HepG2 (cell line): ENCODE measurements at regions not wholly inside any gene's neighbourhood (a gene's known extent, or its start where the extent isn't known, plus 50 kb on each side); places are given as distances from the start of the nearest gene placed in this dataset.

Experiments
- CBFB ChIP-seq: sonication (generic); formaldehyde crosslinking; IDR thresholded peaks from 2 replicates; pipeline ENCODE4 v1.4.0; 2020; ENCODE audit warnings: missing genetic modification reagents
- ETV5 ChIP-seq: IDR thresholded peaks from 2 replicates; pipeline ENCODE4 v1.6.1; 2018; ENCODE audit warnings: missing biosample characterization, missing genetic modification reagents, inconsistent platforms, borderline replicate concordance
- FOXK1 ChIP-seq: sonication (generic); formaldehyde crosslinking; IDR thresholded peaks from 2 replicates; pipeline ENCODE4 v1.4.0; 2020; ENCODE audit warnings: low read depth, missing genetic modification reagents, borderline replicate concordance
- MZF1 ChIP-seq: sonication (generic); formaldehyde crosslinking; IDR thresholded peaks from 2 replicates; pipeline ENCODE4 v1.8.1; 2023; ENCODE audit warnings: mild to moderate bottlenecking, missing genetic modification reagents, borderline replicate concordance
- SNRNP70 ChIP-seq: fragments of 200-400 bp; formaldehyde crosslinking; IDR thresholded peaks from 2 replicates; pipeline ENCODE4 v1.6.1; 2017; ENCODE audit warnings: mild to moderate bottlenecking, low read depth, low read length, moderate library complexity
- TF ChIP-seq, protein P1 (sequence below): sonication (generic); formaldehyde crosslinking; IDR thresholded peaks from 2 replicates; pipeline ENCODE4 v1.5.0; 2020; ENCODE audit warnings: mild to moderate bottlenecking, missing genetic modification reagents, moderate library complexity

- TF ChIP-seq SNRNP70 (no peak), CBFB (CRISPR knock-in tag) (no peak), MZF1 (no peak), ETV5 (CRISPR knock-in tag) (no peak), FOXK1 (CRISPR knock-in tag) (no peak)
- TF ChIP-seq, protein P1, sequence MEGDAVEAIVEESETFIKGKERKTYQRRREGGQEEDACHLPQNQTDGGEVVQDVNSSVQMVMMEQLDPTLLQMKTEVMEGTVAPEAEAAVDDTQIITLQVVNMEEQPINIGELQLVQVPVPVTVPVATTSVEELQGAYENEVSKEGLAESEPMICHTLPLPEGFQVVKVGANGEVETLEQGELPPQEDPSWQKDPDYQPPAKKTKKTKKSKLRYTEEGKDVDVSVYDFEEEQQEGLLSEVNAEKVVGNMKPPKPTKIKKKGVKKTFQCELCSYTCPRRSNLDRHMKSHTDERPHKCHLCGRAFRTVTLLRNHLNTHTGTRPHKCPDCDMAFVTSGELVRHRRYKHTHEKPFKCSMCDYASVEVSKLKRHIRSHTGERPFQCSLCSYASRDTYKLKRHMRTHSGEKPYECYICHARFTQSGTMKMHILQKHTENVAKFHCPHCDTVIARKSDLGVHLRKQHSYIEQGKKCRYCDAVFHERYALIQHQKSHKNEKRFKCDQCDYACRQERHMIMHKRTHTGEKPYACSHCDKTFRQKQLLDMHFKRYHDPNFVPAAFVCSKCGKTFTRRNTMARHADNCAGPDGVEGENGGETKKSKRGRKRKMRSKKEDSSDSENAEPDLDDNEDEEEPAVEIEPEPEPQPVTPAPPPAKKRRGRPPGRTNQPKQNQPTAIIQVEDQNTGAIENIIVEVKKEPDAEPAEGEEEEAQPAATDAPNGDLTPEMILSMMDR (CRISPR knock-in tag) = no peak
These were observed 333.1 kb upstream of the MAF start for GRCh38 chr16:79933603-79934002.
